Activated CD4-positive, alpha-beta T cell treated with anti-CD3 and anti-CD28 coated beads, Interleukin-2, amount 50 U/mL, for 24 hours (primary cell): ENCODE measurements at regions not wholly inside any gene's neighbourhood (a gene's known extent, or its start where the extent isn't known, plus 50 kb on each side); places are given as distances from the start of the nearest gene placed in this dataset.

Experiments used
- DNase-seq, 2 donors: peaks; one replicate each; pipeline ENCODE4 v3.0.0-alpha.2; 2020; ENCODE audit warnings: low read depth in 1 of 2, low spot score in 1 of 2

GRCh38 chr2:144948205-144948855 lies 428.4 kb upstream of the ZEB2 start:
- DNase-seq: no peak

DNA sequence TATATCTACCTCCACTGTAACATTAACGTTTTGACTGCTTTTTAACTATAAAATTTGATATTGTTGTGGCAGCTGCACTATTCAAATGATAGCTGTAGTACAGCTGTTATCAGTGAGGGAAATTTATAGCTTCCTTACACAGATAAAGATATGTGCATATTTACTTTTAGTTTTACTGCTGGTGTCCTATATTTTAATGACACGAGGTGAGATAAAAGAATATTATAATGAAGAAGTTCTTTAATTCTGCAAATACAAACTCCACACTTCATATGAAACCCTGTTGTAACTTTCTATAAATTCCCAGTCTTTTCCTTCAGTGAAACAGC lies 427.8 kb upstream of the ZEB2 start:
- DNase-seq: no peak

DNA sequence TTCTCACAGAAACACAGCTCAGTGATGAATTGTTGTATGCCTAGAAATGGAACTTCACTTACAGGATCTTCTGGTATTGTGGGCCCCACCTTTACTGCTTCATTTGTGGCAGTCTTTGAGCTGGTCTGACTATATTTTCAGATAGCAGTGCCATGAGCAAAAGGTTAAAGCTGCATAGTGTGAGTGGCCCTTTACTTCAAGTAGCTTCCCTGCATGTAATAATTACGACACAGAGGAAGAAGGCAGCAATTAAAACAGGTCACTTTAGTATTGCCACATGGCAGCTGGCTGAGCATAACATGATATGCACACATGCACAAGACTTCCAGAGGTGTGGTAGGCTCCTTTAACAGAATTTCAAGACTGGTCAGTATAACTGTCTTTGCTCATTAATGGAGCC lies 426.3 kb upstream of the ZEB2 start:
- no peak for DNase-seq

GRCh38 chr2:144944546-144945220 lies 424.8 kb upstream of the ZEB2 start:
- DNase-seq: no peak

DNA sequence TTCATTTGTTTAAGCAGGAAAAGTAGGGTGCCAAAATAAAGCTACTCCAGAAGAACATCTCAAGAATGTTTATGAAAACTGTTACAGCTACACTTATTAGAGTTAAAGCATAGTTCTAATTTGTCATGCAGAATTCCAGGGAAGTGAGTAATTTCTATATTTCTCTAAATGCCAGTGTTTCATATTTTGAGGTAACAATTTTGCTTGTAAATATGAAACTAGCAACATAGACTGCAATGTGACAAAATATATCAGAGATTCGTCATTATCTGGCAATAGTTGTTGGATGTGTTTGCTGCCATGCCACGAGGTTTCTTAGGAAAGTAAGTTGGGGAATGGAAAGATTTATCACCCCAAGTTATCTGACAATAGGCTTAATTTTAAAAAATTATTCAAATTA lies 424.1 kb upstream of the ZEB2 start:
- DNase-seq: no peak

DNA sequence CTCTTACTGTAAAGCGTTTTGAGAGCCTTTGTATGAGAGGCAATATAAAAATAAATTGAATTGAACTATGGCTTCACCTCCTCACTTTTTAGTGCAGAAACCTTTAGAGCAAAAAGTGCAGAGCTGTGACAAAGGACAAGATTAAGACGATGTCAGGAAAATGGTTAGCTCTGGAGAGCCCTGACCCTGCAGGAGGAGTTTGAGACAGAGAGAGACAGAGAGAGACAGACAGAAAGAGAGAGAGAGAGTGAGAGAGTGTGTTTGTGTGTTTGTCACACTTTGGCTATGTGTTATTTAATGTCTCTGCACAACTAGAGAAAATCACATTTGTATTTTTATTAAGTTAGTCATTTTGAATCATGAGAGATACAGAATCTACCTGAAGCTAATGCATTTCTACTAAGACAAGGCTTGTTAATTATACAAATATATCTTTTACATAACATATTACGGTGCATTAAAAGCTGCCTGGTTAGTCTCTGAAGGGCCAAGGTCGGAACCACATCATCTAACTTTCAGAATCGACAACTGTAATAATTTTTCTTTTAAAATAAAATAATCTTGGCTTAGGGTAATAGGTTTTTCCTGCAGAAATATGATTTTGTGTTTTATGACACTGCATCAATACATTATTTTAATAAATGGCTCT lies 423.5 kb upstream of the ZEB2 start:
- no peak for DNase-seq

DNA sequence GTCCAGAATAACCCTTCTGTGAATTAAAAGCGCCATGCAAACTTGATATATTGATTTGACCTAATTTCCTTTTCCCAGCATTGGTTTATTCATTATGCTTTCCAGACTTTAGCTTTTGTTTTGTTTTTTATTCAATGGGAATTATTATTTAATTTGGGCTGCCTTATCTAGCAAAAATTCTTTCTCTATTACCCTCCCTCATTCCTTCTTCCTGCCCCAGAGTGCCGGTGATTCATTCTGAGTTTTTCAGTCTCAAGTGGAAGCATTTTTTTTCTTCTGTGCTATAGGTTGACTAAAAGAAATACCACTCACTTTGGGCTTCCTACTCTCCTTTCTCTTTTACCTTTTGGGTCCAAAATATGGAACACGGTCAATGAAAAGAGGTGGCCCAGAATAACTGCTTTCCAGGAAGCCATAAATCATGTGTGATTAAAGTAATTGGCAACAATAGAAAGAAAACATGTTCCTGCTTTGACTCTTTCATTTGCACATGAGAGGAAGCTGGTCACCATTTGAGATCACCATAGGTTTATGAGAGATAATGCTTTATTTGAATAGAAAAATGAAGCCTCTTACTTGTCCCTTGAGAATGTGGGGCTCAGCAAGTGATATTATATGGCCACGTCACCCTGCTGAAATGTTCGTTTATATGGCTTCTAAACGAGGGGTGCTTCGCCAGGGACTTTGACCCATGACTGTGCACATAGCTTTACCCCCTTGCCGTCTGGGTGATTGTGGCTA lies 422.8 kb upstream of the ZEB2 start:
- no peak for DNase-seq

GRCh38 chr2:144941743-144942488 lies 422.0 kb upstream of the ZEB2 start:
- DNase-seq: no peak

DNA sequence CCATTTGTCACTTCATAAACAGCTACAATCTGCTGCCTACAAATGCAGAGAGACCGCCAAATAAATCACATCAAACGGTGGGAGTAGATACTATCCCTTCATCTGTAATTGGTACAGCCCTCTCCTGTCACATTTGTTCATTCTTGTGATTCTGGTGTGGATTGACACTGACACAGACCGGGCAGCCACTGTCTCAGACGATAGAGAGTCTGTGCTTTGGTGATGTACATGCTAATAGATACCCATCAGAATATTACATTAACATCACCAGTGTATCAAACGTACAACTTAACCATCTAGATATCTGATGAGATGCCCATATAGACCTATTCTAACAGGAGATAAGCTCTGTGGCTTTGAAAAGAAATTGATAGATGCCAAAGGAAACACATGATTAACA lies 419.7 kb upstream of the ZEB2 start:
- no peak for DNase-seq

DNA sequence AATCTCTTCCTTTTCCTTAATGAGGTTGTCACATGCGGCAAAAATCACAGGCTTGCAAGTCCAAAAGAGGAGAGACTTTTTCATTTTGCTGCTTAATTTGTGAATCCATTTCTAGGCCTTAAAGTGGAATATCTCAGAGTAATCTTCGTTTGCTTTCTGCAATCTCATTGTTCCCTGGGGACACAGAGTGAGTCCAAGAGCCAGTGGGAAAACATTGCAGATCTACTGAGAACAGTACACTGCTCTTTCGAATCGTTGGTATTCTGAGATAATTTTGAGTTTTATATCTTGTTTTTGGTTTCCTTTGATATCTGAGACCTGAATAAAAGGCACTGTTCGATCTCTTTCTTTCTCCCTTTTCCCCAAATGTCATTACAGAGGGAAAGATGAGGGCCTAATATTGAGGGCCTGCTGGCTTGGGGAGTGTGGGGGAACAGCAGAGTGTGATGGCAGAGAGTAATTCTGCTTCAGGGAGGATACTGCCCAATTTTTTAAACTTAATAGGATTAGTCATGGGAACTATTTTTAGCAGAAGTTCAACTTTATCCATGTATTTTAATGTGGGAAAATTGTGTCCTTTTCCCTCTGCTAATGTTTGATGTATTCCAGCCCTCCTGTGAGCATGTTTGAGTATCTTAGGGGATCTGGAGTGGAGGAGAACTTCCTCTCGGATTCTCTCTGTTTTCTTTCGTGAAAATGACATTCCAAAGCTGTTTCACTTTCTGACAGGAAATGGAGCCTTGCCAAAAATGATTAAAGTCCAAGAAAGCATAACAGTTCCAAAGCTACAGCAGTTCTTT lies 418.2 kb upstream of the ZEB2 start:
- DNase-seq: no peak

GRCh38 chr2:144937066-144937465 lies 417.1 kb upstream of the ZEB2 start:
- no peak for DNase-seq

GRCh38 chr2:144936442-144936841 lies 416.5 kb upstream of the ZEB2 start:
- DNase-seq: no peak

DNA sequence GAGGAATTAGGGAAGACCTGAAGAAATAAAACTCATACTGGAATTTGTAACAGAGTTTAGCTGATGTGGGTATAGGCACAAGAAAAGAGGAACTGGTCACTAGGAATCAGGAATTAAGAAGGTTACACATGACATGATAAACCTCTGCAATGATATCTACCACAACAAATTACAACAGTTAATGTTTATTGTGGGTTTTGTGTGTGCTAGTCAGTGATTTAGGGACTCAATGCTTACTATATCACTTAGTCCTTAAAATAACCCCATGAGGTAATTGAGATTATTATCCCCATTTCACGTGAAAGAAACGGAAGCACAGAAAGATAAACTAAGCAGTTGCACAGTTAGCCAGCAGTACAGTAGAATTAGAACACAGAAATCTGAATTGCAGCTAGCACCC lies 415.8 kb upstream of the ZEB2 start:
- no peak for DNase-seq

DNA sequence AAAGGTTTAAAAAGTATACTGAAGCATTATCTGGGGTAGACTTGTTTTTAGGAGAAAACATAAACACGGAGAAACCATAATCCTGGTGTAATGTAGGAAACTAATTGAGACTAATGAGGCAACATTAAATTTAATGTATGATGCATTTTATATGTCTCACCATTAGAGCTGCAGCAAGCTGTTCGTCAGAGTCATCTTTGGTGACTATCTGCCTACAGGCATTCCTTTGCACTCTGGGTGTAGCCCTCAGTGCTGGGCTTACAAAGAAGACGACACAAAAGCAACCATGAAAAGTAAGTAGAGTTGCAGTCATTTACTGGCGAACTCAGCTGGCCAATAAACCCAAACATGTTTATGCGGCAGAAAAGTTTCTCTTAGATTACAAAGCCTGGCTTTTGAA lies 415.3 kb upstream of the ZEB2 start:
- DNase-seq: no peak

- no peak for DNase-seq
Measured at GRCh38 chr2:144931960-144932359, 412.0 kb upstream of the ZEB2 start.

GRCh38 chr2:144931480-144931879 lies 411.6 kb upstream of the ZEB2 start:
- DNase-seq: no peak

- no peak for DNase-seq
Measured at GRCh38 chr2:144927429-144927828, 407.5 kb upstream of the ZEB2 start.

DNA sequence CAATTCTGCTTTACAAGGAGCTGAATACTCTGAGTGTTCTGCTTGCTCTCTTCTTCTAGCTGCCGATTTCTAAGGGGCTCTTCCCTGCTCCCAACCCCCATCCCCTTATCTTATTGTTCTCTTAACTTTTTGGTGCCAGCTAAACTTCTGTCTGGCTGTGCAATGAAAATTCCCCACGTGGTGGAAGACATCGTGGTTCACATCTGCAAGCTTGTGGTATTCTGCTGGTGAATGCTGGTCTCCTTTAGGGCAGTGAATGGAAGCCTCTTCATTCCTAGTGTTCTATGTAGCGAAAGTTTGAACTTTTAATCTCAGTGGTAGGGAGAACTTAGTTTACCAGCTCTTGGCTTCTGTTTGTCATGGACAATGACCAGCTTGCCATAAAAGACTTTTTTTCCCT lies 406.0 kb upstream of the ZEB2 start:
- no peak for DNase-seq

- DNase-seq: no peak
Measured at GRCh38 chr2:144924827-144925226, 404.9 kb upstream of the ZEB2 start.

DNA sequence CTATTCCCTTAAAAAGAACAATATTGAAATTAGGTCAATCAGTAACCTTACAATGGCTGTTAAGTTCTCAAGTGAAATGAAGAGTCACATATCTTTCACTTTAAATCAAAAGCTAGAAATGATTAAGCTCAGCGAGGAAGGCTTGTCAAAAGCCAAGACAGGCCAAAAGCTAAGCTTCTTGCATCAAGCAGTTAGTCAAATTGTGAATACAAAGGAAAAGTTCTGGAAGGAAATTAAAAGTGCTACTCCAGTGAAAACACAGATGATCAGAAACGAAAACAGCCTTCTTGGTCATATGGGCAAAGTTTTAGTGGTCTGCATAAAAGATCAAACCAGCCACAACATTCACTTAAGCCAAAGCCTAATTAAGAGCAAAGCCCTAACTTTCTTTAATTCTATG lies 402.6 kb upstream of the ZEB2 start:
- DNase-seq: no peak
